Peyer's patch (tissue), 4 donors: ENCODE measurements at regions not wholly inside any gene's neighbourhood (a gene's known extent, or its start where the extent isn't known, plus 50 kb on each side); places are given as distances from the start of the nearest gene placed in this dataset.

Experiments
- CTCF ChIP-seq, 6 experiments: fragments of 450-650 bp in 4 of 6; fragments of 200-600 bp in 2 of 6; sonication (generic) in 1 of 6; IDR thresholded peaks; one replicate each; pipeline ENCODE4 v1.5.1; 2017 to 2019; ENCODE audit warnings: antibody characterized with exemption in 6 of 6, mild to moderate bottlenecking in 3 of 6, moderate library complexity in 1 of 6
- POLR2A ChIP-seq, 2 donors: fragments of 450-650 bp; IDR thresholded peaks; one replicate each; pipeline ENCODE4 v1.5.1; 2017; ENCODE audit warnings: antibody characterized with exemption in 2 of 2, mild to moderate bottlenecking in 2 of 2, moderate library complexity in 2 of 2

GRCh38 chr9:16206518-16206917, 653.7 kb downstream of the CCDC171 start:
- TF ChIP-seq CTCF (IDR thresholded peaks at IDR 0.05) (no peak), POLR2A (IDR thresholded peaks at IDR 0.05) (no peak)
